Gastroesophageal sphincter (tissue), 3 donors: ENCODE measurements at regions not wholly inside any gene's neighbourhood (a gene's known extent, or its start where the extent isn't known, plus 50 kb on each side); places are given as distances from the start of the nearest gene placed in this dataset.

ENCODE experiments used
- EP300 ChIP-seq: sonication (generic); formaldehyde crosslinking; IDR thresholded peaks from one replicate; pipeline ENCODE4 v1.6.1; 2017; ENCODE audit warnings: antibody characterized with exemption, mild to moderate bottlenecking
- POLR2A ChIP-seq, 2 donors: fragments of 450-650 bp; IDR thresholded peaks; one replicate each; pipeline ENCODE4 v1.6.1; 2017; ENCODE audit warnings: antibody characterized with exemption in 2 of 2, mild to moderate bottlenecking in 2 of 2, moderate library complexity in 1 of 2
- POLR2AphosphoS5 ChIP-seq: sonication (generic); formaldehyde crosslinking; IDR thresholded peaks from one replicate; pipeline ENCODE4 v1.6.1; 2017; ENCODE audit warnings: antibody characterized with exemption
- TF ChIP-seq, protein P1 (sequence below), 4 experiments: fragments of 200-600 bp in 2 of 4; fragments of 450-650 bp in 2 of 4; sonication (generic) in 1 of 4; IDR thresholded peaks; one replicate each; pipeline ENCODE4 v1.5.1; 2017 to 2019; ENCODE audit warnings: antibody characterized with exemption in 4 of 4, mild to moderate bottlenecking in 2 of 4, moderate library complexity in 2 of 4

DNA sequence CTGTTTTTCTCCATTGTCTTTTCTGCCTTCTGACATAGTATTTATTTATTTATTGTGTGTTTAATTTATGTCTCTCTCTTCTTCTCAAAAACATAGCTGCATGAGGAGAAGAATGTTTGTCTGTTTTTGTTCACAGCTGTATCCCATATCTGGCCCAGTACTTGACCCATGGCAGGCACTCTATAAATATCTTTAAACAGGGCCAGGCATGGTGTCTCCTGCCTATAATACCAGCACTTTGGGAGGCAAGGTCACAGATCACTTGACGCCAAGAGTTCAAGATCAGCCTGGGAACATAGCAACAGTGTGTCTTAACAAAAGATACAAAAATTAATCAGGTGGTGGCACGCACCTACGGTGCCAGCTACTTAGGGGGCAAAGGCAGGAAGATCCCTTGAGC, 361.3 kb upstream of the KLHL29 start:
- TF ChIP-seq POLR2A (IDR thresholded peaks at IDR 0.05) (no peak), POLR2AphosphoS5 (no peak), EP300 (no peak)
- TF ChIP-seq, protein P1, sequence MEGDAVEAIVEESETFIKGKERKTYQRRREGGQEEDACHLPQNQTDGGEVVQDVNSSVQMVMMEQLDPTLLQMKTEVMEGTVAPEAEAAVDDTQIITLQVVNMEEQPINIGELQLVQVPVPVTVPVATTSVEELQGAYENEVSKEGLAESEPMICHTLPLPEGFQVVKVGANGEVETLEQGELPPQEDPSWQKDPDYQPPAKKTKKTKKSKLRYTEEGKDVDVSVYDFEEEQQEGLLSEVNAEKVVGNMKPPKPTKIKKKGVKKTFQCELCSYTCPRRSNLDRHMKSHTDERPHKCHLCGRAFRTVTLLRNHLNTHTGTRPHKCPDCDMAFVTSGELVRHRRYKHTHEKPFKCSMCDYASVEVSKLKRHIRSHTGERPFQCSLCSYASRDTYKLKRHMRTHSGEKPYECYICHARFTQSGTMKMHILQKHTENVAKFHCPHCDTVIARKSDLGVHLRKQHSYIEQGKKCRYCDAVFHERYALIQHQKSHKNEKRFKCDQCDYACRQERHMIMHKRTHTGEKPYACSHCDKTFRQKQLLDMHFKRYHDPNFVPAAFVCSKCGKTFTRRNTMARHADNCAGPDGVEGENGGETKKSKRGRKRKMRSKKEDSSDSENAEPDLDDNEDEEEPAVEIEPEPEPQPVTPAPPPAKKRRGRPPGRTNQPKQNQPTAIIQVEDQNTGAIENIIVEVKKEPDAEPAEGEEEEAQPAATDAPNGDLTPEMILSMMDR (IDR thresholded peaks at IDR 0.05) = no peak
